Neuron (in vitro differentiated cells): ENCODE measurements at regions not wholly inside any gene's neighbourhood (a gene's known extent, or its start where the extent isn't known, plus 50 kb on each side); places are given as distances from the start of the nearest gene placed in this dataset.

Experiments
- H2AFZ ChIP-seq: one replicate; pipeline ENCODE4 v1.6.1; 2013; ENCODE audit warnings: low read depth, mild to moderate bottlenecking, inconsistent platforms, low read length, moderate library complexity
- H3K27me3 ChIP-seq: one replicate; pipeline ENCODE4 v1.6.1; 2013; ENCODE audit warnings: low read length; ENCODE audit not compliant: insufficient read depth
- H3K36me3 ChIP-seq: one replicate; pipeline ENCODE4 v1.6.1; 2013; ENCODE audit warnings: low read length; ENCODE audit not compliant: insufficient read depth
- H3K4me1 ChIP-seq: one replicate; pipeline ENCODE4 v1.6.1; 2013; ENCODE audit warnings: low read length; ENCODE audit not compliant: insufficient read depth
- H3K4me3 ChIP-seq: 2 replicates; pipeline ENCODE4 v1.5.1; 2013; ENCODE audit warnings: mild to moderate bottlenecking, low read length, moderate library complexity
- H3K9me3 ChIP-seq: one replicate; pipeline ENCODE4 v1.6.1; 2013; ENCODE audit warnings: low read length

- Histone ChIP-seq H3K9me3 (no peaks in the 10 kb centered on the region), H3K4me1 (no peaks in the 10 kb centered on the region), H3K4me3 (no peak overlapping the region), H3K36me3 (no peaks in the 10 kb centered on the region), H2AFZ (no peak overlapping the region), H3K27me3 (no peaks in the 10 kb centered on the region)
These were observed 607.6 kb upstream of the ADGRL4 start for GRCh38 chr1:79614106-79614505.

DNA sequence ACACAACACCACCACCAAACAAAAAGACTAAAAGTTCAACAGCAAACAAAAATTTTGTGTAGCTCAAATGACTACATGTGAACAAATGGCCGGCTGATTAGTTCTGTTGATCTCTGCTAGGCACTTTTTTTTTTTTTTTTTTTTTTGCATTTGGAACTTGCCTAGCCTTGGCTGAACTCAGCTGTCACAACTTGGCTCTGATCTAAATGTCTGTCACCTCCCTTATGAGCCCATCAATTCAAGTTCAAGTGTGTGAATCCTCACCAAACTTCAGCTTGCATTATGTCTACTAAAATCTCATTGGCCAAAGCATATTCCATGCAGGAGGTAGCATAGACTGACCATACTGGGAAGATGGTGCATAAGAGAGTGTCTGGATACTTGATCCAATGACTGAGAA, 606.5 kb upstream of the ADGRL4 start:
- Histone ChIP-seq H3K4me1 (no peaks in the 10 kb centered on the region), H2AFZ (no peak overlapping the region), H3K9me3 (no peaks in the 10 kb centered on the region), H3K36me3 (no peaks in the 10 kb centered on the region), H3K4me3 (no peak overlapping the region), H3K27me3 (no peaks in the 10 kb centered on the region)

GRCh38 chr1:79604490-79605198, 598.1 kb upstream of the ADGRL4 start:
- Histone ChIP-seq H3K4me1 (no peaks in the 10 kb centered on the region), H2AFZ (no peak overlapping the region), H3K4me3 (no peak overlapping the region), H3K36me3 (no peaks in the 10 kb centered on the region), H3K27me3 (no peaks in the 10 kb centered on the region), H3K9me3 (no peaks in the 10 kb centered on the region)

- H3K4me3 ChIP-seq, result no peak overlapping the region
- no peak overlapping the region for H2AFZ ChIP-seq
- H3K4me1 ChIP-seq, result no peaks in the 10 kb centered on the region
- no peaks in the 10 kb centered on the region for H3K36me3 ChIP-seq
- H3K27me3 ChIP-seq, result no peaks in the 10 kb centered on the region
- no peaks in the 10 kb centered on the region for H3K9me3 ChIP-seq
These were observed 597.3 kb upstream of the ADGRL4 start for GRCh38 chr1:79603843-79604242.

- H3K36me3 ChIP-seq, result no peaks in the 10 kb centered on the region
- H3K9me3 ChIP-seq, result no peaks in the 10 kb centered on the region
- no peak overlapping the region for H2AFZ ChIP-seq
- H3K27me3 ChIP-seq, result no peaks in the 10 kb centered on the region
- H3K4me1 ChIP-seq, result no peaks in the 10 kb centered on the region
- H3K4me3 ChIP-seq, result no peak overlapping the region
These were observed 592.7 kb upstream of the ADGRL4 start for GRCh38 chr1:79599257-79599656.

GRCh38 chr1:79595931-79596330, 589.4 kb upstream of the ADGRL4 start:
- H3K36me3 ChIP-seq, result no peaks in the 10 kb centered on the region
- no peak overlapping the region for H3K4me3 ChIP-seq
- H3K4me1 ChIP-seq, result no peaks in the 10 kb centered on the region
- no peak overlapping the region for H2AFZ ChIP-seq
- H3K27me3 ChIP-seq, result no peaks in the 10 kb centered on the region
- no peaks in the 10 kb centered on the region for H3K9me3 ChIP-seq

DNA sequence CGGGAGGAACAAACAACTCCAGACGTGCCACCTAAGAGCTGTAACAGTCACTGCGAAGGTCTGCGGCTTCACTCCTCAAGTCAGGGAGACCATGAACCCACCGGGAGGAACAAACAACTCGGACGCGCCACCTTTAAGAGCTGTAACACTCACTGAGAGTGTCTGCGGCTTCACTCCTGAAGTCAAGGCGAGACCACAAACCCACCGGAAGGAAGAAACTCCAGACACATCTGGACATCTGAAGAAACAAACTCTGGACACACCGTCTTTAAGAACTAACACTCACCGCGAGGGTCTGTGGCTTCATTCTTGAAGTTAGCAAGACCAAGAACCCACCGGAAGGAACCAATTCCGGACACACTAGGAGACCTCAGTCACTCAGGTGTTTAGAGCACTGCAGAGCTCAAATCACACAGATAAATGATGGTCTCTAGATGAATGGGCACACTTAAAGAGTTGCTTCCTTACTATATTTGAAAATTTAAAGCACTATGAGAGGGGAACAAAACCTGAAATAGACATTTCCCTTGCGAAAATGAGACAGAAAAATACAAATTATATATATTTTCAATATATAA, 587.7 kb upstream of the ADGRL4 start:
- Histone ChIP-seq H3K4me3 (no peak overlapping the region), H2AFZ (no peak overlapping the region), H3K4me1 (no peaks in the 10 kb centered on the region), H3K36me3 (no peaks in the 10 kb centered on the region), H3K9me3 (no peaks in the 10 kb centered on the region), H3K27me3 (no peaks in the 10 kb centered on the region)

GRCh38 chr1:79592707-79593106, 586.2 kb upstream of the ADGRL4 start:
- Histone ChIP-seq H3K27me3 (no peaks in the 10 kb centered on the region), H3K9me3 (no peaks in the 10 kb centered on the region), H3K4me1 (peaks cover 2% of the 10 kb centered on the region), H3K4me3 (no peak overlapping the region), H2AFZ (no peak overlapping the region), H3K36me3 (no peaks in the 10 kb centered on the region)

DNA sequence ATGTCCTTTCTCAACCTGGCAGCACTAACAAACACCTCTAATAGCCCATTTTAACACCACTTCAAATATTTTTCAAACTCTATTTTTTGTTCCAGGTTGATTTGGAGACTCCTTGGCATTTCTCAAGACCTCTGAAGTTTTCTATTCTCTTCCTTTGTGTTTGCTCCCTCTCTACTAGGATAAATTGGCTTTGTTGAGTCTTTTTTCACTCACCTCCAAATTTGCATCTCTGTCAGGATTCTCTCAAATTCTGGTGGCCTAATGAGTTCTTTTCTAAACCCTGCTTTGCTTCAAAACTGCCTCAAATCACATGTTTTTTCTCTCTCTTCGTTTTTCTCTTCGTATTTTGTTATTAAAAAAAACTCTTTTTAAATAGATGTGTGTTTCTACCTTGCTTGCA, 582.2 kb upstream of the ADGRL4 start:
- no peak overlapping the region for H3K4me3 ChIP-seq
- no peaks in the 10 kb centered on the region for H3K36me3 ChIP-seq
- H2AFZ ChIP-seq, result no peak overlapping the region
- no peaks in the 10 kb centered on the region for H3K9me3 ChIP-seq
- H3K27me3 ChIP-seq, result no peaks in the 10 kb centered on the region
- H3K4me1 ChIP-seq, result peaks cover 2% of the 10 kb centered on the region

DNA sequence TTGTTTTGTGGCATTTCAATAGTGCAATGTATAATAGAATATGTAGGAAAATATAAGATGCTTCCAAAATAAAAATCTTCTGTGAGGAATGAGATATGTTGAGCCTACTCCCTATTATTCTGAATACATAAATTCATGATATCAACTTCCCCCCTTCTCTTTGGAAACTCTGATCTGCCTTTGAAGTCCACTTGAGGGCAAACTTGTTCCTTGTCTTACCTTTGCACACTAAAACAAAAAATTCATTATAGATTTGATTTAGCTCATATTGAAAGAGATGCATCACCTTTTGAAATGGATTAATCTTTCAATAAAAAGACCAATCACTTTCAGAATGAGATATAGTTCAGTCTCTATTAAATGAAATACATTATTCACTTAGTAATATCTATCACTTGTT, 580.7 kb upstream of the ADGRL4 start:
- Histone ChIP-seq H3K4me1 (peaks cover 2% of the 10 kb centered on the region), H3K9me3 (no peaks in the 10 kb centered on the region), H3K27me3 (no peaks in the 10 kb centered on the region), H2AFZ (no peak overlapping the region), H3K36me3 (no peaks in the 10 kb centered on the region), H3K4me3 (no peak overlapping the region)

DNA sequence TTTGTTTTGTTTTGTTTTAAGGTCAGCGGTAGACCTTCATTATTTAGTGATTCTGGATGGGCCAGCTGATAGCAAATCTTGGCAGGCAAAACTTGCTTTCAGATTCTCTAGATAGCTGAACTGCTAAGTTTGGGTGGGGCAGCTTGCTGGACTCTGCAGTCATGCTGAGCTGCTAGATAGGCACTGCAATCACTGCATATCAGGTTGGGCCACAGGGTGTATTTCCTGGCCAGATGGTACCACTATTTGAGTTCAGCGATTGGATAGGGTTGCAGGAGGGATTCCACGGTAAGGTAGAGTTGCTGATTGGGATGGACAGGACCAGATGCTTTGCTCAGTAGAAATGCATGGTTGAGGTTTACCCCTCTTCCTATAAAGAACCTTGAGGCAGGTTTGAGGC, 579.3 kb upstream of the ADGRL4 start:
- Histone ChIP-seq H3K4me1 (peaks cover 2% of the 10 kb centered on the region), H3K9me3 (no peaks in the 10 kb centered on the region), H3K36me3 (no peaks in the 10 kb centered on the region), H3K4me3 (no peak overlapping the region), H3K27me3 (no peaks in the 10 kb centered on the region), H2AFZ (no peak overlapping the region)

DNA sequence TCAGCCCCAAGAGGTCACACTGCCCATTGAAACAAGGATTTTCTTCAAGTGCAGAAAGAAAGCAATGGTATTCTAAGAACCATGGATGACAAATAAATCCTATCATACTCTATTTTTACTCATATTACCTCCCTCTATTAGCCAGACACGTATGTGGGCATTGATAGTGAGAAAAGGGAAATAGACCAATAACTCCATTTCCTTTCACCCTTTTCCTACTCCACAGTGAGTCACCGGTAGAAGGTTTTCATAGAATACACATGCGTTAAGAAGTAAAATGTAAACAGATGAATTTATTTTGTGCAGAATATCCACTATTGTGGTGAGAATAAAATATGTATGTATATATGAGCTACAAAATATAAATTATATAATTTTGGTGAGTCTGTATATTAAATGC, 568.9 kb upstream of the ADGRL4 start:
- Histone ChIP-seq H3K27me3 (no peaks in the 10 kb centered on the region), H3K9me3 (no peaks in the 10 kb centered on the region), H3K4me1 (no peaks in the 10 kb centered on the region), H3K36me3 (no peaks in the 10 kb centered on the region), H3K4me3 (no peak overlapping the region), H2AFZ (no peak overlapping the region)

DNA sequence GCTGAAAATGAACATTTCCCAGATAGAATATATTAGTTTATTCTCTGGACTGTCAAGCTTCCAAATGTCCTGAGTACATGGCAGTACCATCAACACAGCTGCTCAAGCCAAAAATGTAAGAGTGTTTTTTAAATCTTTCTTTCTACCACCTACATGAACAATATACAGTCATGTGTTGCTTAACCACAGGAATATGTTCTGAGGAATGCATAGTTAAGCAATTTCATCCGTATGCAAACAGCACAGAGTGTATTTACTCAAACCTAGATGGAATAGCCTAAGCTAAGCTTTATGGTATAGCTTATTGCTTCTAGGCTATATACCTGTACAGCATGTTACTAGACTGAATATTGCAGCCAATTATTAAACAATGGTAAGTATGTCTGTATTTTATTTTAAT, 561.9 kb upstream of the ADGRL4 start:
- Histone ChIP-seq H3K4me1 (no peaks in the 10 kb centered on the region), H3K9me3 (no peaks in the 10 kb centered on the region), H3K27me3 (no peaks in the 10 kb centered on the region), H2AFZ (no peak overlapping the region), H3K36me3 (no peaks in the 10 kb centered on the region), H3K4me3 (no peak overlapping the region)

DNA sequence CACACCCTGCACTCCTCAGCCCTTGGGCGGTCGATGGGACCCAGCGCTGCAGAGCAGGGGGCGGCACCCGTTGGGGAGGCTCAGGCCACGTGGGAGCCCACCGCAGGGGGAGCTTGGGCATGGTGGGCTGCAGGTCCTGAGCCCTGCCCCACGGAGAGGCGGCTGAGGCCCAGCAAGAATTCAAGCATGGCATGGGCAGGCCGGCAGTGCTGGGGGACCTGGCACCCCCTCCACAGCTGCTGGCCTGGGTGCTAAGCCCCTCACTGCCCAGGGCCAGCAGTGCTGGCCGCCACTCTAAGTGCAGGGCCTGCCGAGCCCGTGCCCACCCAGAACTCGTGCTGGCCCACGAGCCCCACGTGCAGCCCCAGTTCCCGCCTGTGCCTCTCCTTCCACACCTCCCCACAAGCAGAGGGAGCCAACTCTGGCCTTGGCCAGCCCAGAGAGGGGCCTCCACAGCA, 555.0 kb upstream of the ADGRL4 start:
- H3K9me3 ChIP-seq, result no peaks in the 10 kb centered on the region

More for the DNA sequence above, 555.0 kb upstream of the ADGRL4 start:
- no peaks in the 10 kb centered on the region for H3K4me1 ChIP-seq
- H3K4me3 ChIP-seq, result no peak overlapping the region
- H3K36me3 ChIP-seq, result no peaks in the 10 kb centered on the region
- H3K27me3 ChIP-seq, result no peaks in the 10 kb centered on the region
- H2AFZ ChIP-seq, result no peak overlapping the region
